Skeletal muscle cell (primary cell): ENCODE measurements at regions not wholly inside any gene's neighbourhood (a gene's known extent, or its start where the extent isn't known, plus 50 kb on each side); places are given as distances from the start of the nearest gene placed in this dataset.

Experiments used
- DNase-seq: peaks from one replicate; pipeline ENCODE4 v3.0.0-alpha.2; 2010; ENCODE audit warnings: low read depth
- H3K4me3 ChIP-seq: 2 replicates; pipeline ENCODE4 v1.5.1; 2011; ENCODE audit warnings: low read depth, mild to moderate bottlenecking, control low read depth, low read length, moderate library complexity

GRCh38 chr6:169938262-169938701, 186.9 kb downstream of the ERMARD start:
- no peak overlapping the region for H3K4me3 ChIP-seq
- DNase-seq: no peak

- no peak for DNase-seq
- H3K4me3 ChIP-seq: no peak overlapping the region
Observed at GRCh38 chr6:169937389-169938261, 186.2 kb downstream of the ERMARD start.

DNA sequence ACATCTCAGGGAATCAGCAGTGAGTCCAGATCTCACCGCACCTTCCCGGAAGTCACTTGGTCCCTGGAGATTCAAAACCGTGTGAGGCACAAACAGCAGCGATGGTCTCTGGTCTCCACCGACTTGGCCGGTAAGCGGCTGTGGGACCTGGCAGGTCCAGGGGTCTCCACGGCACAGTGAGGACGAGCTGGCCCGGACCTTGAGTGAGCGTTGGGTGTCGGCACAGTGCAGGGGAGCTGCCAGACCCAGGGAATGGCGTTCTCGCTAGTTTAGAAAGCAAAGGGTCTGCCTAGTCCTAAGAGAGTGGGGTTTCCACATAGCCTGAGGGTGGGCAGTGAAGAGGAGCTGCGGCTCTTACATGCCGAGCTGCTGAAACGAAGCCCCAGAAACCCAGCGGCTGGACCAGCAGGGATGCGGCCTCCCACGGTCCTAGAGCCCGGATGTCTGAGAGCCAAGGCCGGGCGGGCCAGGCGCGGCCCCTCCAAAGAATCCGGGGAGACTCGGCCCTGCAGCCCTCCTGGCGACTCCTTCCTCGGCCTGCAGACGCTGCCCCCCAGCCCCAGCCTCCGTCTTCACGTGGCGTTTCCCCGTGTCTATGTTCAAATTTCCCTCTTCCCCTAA, 185.0 kb downstream of the ERMARD start:
- no peak for DNase-seq

DNA sequence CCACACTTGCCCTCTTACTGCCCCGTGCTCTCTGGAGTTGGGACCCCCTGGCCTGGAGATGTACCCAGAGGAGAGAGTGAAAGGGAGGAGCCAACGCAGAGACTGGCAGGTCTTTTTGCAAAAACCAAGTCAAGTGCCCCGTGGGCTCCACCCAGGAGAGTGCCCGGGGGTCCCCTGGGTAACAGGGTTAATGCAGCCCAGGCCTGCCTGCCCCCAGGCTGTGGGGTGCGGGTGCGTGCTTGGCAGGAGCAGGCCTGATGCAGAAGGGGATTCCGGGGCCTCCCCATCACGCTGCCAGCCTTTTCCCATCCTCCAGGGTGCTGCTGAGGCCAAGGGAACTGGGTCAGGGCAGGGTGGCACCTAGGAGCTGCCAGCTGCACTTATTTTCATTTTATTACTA, 184.4 kb downstream of the ERMARD start:
- no peak for DNase-seq
- no peak overlapping the region for H3K4me3 ChIP-seq

More for the DNA sequence above, 185.0 kb downstream of the ERMARD start:
- no peak overlapping the region for H3K4me3 ChIP-seq

- no peak for DNase-seq
Observed at GRCh38 chr6:169935348-169935718, 183.9 kb downstream of the ERMARD start.

GRCh38 chr6:169934699-169935347, 183.4 kb downstream of the ERMARD start:
- H3K4me3 ChIP-seq: no peak overlapping the region
- DNase-seq: no peak

More at GRCh38 chr6:169935348-169935718, 183.9 kb downstream of the ERMARD start:
- no peak overlapping the region for H3K4me3 ChIP-seq

DNA sequence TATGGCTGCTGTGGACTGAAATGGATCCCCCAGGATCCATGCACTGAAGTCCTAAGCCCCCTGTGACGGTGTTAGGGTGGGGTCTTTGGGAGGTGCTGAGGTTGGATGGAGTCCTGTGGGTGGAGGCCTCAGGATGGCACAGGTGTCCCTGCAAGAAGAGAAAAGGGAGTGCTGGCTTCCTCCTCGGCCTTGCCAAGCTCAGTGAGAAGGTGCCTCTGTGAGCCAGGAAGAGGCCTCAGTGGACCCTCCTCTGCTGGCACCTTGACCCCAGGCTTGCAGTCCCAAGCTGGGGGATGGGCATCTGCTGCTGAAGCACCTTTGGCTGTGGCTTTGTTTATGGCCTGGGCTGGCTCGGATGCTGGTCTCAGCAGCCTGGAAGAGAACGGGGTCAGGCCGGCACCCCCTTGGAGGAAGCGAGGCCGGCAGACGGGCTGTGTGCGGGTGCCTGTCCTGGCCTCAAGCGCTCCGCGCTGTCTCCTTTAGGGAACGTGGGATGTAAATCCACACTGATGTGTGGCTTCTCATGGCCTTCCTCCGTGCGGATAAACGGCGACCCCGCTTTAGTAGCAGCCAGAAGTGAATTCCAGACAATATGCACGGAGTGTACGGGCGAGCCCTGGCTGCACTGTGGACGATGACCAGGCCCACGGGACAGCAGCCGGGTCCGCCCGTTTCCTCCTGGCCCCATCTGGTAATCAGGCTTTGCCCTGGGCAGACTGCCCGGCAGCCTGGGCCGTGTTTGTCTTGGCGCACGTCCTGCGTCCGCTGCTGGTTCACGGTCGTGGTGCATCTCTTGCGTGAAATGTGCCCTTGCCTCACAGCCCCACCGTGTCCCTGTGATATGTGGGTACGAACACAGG, 182.6 kb downstream of the ERMARD start:
- H3K4me3 ChIP-seq: no peak overlapping the region
- no peak for DNase-seq

GRCh38 chr6:169933251-169933821, 181.9 kb downstream of the ERMARD start:
- no peak for DNase-seq
- no peak overlapping the region for H3K4me3 ChIP-seq

- DNase-seq: no peak
Observed at GRCh38 chr6:169932491-169932890, 181.1 kb downstream of the ERMARD start.

GRCh38 chr6:169931261-169931660, 179.8 kb downstream of the ERMARD start:
- DNase-seq: no peak

More at GRCh38 chr6:169932491-169932890, 181.1 kb downstream of the ERMARD start:
- no peak overlapping the region for H3K4me3 ChIP-seq

DNA sequence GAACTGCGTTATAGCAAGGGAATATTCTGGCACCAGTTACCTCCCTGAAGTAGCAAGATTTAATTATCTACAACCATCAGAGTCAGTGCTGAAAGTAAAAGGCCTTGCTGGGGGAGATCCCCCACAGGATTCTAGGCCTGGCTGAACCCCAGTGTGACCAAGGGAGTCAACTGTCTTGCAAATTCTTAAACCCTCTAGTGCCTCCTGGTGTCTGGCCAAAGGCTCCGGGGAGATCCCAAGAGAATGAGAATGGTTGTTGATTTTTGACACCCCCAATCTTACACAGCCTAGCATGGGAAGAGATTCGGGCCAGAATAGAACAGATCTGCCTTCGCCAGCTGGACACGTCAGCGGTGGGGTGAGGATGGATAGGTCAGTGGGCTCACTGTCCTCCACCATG, 179.4 kb downstream of the ERMARD start:
- DNase-seq: no peak
- no peak overlapping the region for H3K4me3 ChIP-seq

More at GRCh38 chr6:169931261-169931660, 179.8 kb downstream of the ERMARD start:
- no peak overlapping the region for H3K4me3 ChIP-seq

- no peak for DNase-seq
- H3K4me3 ChIP-seq: no peak overlapping the region
Observed at GRCh38 chr6:169927711-169928110, 176.3 kb downstream of the ERMARD start.

DNA sequence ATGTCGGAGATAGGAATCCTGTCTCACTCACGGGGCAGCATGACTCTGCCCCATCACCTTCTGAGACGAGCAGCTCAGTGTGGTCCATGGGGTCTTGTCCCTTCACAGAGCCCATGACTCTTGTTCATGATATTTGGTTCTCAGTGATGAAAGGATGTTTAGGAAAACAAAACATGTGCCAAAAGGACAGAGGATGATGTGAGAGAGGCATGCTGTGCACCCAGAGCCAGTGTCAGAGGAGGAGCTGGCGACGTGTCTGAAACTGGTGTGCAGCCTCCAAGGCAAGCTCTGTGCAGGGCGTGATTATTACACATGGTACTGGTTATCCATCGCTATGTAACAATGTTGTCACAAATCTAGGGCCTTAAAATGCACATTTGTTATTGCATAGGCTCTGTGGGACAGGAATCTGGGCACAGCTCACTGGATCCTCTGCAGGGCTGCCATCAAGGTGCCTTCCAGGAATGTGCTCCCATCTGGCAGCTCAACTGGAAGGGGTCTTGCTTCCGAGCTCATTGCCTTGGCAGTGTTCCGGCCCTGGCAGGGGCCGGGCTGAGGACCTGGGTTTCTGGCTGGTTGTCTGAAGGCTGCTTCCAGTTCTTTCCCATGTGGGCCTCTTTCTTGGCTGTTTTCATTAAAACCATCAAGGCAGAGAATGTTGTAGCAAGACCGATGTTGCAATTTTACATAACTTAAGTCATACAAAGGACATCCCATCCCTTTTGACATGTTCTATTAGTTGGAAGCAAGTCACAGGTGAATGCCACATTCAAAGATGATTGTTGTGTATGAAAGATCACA, 175.4 kb downstream of the ERMARD start:
- H3K4me3 ChIP-seq: no peak overlapping the region
- no peak for DNase-seq

GRCh38 chr6:169923468-169924464, 172.3 kb downstream of the ERMARD start:
- no peak for DNase-seq
- H3K4me3 ChIP-seq: no peak overlapping the region

DNA sequence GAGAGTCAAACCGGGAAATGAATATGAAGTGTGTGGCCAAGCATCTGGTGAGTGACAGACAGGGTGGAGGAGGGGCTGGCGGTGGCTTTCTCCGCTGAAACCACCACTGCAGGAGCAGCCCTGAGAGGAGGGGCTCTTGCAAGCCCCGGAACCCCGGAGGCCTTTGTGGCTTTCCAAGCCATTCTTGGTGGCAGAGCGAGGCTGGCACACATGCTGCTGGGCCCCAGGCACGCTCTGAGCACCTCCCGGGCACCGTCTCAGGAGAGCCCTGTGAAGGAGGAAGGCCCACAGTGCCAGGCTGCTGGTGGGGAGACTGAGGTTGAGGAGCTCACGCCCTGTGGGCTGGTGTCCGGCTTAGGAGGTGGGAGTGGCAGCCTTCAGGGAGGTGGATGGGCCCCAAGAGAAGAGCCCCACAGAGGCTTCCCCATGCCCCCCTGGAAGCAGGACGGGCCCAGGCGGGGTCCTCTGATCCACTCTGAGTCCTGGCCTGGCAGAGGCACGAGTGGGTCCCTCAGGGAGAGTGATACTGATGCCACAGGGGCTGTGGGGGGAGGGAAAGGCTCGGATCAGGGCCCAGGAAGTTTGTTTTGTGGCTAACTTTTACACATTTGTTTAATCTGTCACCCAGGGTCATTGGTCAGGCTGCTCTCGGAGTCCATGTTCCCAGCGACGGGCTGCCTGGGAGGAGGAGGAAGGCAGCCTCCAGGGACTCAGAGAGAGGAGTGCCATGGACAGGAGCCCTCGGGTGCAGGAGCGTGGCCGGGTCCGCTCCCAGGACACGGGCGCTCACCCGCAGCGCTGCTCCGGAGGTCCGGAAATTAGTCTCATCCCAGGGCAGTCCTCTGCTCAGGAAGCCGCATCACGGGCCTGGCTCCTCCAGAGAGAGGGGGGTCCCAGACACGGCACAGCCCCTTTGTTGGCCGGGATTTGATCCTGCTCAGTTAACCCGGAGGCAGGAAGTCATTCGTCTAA, 170.7 kb downstream of the ERMARD start:
- no peak for DNase-seq
- H3K4me3 ChIP-seq: no peak overlapping the region

- DNase-seq: no peak
- no peak overlapping the region for H3K4me3 ChIP-seq
Observed at GRCh38 chr6:169921217-169921616, 169.8 kb downstream of the ERMARD start.
